ENCODE measurements at regions not wholly inside any gene's neighbourhood (a gene's known extent, or its start where the extent isn't known, plus 50 kb on each side); places are given as distances from the start of the nearest gene placed in this dataset.
A peak's percentile ranks its signal among the peaks of the same experiment; 100 is the strongest.
"Not testable (repeated sequence)": the region's sequence is repeated elsewhere in the genome, so short reads cannot be mapped to it uniquely, and the experiment has no call there.

- no peak for DNase-seq
These were observed 340.8 kb downstream of the NUP35 start for GRCh38 chr2:183465048-183465447.

DNA sequence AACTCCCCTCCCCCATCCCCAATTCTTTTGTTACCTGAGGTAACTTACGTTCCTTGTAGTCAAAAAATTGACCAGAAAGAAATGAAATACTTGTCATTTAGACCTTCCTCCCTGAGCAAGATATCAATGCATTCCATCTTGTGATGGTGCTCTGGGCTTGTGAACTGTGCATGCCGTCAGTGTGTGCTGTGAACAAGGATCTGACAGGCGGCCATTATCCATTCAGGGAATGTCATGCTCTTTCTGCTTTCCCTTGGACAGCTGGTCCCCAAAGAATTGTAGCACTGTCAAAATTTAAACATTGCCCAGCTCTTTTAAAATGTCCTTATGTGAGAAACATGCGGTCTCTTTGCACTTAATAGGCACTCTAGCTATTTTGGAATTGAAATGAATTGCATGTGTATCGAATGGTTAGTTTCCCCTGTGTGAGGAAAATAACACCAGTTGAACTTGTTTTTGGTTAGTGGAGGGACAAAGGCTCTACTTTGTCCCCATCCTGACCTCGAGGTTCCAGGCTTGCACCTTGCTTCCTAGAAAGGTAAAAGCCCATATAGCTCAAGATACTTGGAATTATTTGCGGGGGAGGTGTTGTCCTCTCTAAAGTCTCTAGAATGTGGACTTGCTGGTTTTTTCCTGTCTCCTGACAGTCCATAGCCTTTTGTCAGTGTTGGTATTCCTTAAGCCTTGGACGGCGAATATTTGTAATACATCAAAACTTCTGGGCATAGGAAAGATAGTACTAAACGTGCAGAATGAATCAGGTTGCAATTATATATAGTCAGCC lies 350.9 kb downstream of the NUP35 start:
- DNase-seq, result no peak

GRCh38 chr2:183476490-183476889 lies 352.2 kb downstream of the NUP35 start:
- no peak for DNase-seq

- DNase-seq, result no peak
These were observed 353.1 kb downstream of the NUP35 start for GRCh38 chr2:183477296-183477695.

GRCh38 chr2:183478941-183479595 lies 354.8 kb downstream of the NUP35 start:
- DNase-seq, result not testable (repeated sequence)

DNA sequence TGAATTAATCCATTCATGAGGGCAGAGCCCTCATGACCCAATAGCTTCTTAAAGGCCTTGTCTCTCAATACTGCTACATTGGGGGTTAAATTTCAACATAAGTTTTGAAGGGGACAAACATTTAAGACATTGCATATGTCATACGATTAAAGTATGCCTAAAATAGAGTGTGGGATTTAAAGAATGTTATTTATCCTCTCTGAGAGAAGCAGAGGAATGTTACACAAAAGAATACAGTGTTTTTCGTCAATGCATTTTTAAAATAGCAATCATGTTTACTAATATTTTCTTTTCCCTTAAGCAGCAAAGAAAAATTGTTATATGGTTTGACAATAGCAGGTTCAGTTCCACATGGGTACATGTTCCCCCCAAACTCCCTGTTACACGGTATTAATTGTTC lies 363.1 kb downstream of the NUP35 start:
- DNase-seq, result no peak

- DNase-seq, result no peak
These were observed 364.2 kb downstream of the NUP35 start for GRCh38 chr2:183488421-183488820.

GRCh38 chr2:183490489-183490888 lies 366.2 kb downstream of the NUP35 start:
- no peak for DNase-seq

GRCh38 chr2:183490914-183491313 lies 366.7 kb downstream of the NUP35 start:
- peak; percentile 18 for DNase-seq

- DNase-seq, result no peak
These were observed 368.8 kb downstream of the NUP35 start for GRCh38 chr2:183493040-183493439.

DNA sequence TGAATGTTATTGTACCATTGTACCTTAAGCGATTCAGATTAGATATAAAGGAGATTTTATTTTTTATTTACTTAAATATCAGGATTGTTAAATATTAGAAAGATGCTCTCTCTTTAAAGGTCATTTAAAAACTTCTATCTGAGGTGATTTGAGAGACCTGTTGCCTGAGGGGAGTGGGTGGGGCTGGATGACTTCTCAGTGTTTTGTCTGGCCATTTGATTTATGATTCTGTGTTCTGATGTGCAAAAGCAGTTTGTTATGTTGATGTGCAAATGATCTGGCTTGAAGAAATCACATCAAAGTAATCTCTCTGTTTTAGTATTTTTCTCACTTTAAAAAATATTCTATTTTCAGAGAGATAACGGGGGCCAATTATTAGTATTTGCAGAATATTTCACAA lies 370.8 kb downstream of the NUP35 start:
- DNase-seq, result no peak

- no peak for DNase-seq
These were observed 371.5 kb downstream of the NUP35 start for GRCh38 chr2:183495589-183496267.

DNA sequence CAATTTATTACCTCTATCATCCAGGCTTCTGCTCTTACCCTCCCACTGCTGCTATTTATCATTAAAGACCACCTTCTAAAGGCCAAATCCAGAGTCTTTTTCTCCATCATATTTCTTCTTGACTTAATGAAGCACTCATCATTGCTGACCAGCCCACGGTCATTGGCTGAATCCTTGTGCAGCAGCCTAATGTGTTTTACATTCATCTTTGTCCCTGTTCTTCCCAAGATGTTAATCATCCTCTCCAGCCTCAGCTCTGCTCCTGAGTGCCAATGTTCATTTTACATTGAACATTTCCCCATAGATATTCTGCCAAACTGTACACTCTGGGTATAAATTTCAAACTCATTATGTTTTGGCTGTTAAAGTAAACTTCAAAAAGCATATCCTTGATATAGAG lies 373.6 kb downstream of the NUP35 start:
- DNase-seq, result no peak

GRCh38 chr2:183505911-183506310 lies 381.7 kb downstream of the NUP35 start:
- DNase-seq, result no peak

DNA sequence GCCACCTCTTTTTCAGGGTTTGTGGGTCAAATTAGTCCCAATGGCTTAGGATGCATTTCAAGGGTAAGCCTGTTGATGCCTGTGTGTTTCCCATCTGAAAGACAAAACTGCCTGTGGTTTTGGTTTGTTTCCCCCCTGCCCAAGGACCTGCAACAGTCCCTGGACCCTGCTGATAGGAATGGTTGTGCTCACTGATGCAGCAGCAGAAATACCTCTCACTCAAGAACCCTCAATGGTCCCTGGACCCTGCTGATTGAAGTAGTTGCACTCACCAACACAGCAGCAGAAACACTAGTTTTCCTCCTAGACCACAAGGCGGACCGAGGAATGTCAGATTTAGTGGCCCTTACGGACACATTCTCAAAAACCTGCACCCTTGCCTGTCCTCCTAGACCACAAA lies 386.9 kb downstream of the NUP35 start:
- no peak for DNase-seq

DNA sequence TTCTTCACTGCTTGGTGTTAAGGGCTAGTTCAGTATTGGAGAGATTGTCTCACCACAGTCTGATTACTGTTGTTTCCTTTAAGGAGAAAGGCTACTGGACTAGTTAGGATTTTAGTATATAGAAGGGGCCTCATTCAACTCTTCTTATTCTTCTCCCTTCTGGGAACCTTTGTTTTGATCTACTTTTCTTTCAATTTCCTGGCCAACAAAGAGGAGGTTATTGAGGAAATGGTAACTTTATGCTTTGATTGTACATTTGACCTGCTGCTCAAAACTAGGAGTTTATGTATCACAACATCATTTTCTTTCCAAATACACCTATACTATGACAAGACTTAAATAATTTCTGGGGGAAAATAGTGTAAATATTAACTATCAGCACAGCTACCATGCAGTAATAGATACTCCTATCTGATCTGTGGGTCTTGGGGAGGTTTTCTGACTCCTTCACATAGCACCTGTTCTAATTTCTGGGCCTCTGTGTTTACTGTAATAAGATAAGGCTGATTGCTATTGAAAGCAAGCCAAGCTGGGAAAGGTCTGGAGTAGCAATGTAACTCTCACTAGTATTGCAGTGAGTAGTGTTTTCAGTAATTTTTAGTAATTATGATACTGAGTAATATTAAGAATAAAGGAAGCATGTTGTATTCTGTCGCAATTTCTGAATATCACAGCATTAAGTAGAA lies 395.3 kb downstream of the NUP35 start:
- DNase-seq, result peak; percentile 2

DNA sequence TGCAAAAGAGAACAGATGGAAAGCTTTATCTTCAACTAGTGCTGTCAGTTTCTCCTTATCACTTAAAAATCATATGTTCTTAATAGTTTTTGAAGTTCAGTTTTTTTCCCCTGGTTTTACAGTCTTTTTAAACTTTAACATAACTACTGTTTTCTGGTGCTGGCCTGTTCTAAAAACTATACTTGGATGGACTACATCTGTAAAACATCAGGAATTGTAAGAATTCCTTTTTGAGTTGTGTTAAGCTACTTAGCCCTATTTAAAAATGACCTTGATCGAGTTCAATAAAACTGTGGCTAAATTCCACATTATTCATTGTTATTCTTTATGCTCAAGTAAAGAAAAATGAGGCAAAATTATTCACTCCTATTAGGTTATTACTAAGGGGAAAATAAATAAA lies 397.7 kb downstream of the NUP35 start:
- DNase-seq, result no peak

GRCh38 chr2:183522489-183523266 lies 398.4 kb downstream of the NUP35 start:
- DNase-seq, result no peak

DNA sequence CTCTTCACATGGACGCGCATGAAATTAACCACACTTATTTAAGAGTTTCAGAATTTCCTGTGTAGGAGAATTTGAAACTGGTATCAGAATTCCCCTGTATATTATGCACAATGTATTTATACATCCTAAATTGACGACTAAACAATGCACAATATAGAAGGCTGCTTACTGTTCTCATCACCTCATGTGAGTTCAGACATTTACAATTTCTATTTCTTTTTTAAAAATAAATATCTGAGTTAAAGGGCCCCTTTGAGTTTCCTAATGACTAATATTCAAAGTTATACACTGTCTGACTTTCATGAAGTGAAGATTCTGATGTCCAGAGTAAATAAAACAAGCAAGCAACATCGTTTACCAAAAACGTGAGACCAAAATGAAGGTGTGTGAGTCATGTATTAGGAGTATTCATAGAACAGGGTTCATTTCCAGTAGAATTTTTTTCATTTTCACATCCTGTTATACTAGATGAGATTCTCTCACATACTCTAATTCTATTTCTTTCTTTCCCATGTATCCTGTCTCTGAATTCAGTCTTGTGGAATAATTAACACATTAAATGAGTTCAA lies 406.2 kb downstream of the NUP35 start:
- no peak for DNase-seq

DNA sequence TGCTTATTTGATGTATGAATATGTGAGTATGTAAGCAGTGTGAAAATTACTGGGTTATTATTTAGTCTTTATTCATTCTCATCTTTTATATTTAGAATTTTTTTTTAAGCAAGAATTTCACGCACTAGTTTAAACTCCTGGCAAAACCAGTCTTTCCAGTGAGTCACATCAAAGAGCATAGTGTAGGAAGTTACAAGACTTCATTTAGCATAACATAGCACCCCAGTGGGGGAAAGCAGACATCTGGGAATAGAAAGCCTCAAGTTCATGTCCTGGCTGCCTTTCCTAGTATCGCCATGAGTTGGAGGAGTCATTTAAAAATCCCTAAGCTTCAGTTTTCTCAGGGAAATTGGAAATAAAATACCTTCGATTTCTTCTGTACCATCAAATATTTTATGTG lies 408.3 kb downstream of the NUP35 start:
- DNase-seq, result no peak

DNA sequence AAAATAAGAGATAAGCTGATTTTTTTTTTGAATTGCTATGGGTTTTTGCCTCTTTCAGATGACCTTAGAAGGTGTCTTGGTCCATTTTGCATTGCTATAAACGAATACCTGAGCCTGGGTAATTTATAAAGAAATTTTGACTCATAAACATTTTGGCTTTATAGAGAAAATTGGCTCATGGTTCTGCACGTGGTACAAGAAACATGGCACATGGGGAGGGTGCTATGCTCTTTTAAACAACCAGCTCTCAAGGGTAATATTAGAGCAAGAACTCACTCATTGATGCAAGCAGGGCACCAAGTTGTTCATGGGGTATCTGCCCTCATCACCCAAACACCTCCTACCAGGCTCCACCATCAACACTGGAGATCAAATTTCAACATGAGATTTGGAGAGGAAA lies 408.8 kb downstream of the NUP35 start:
- DNase-seq, result no peak

DNA sequence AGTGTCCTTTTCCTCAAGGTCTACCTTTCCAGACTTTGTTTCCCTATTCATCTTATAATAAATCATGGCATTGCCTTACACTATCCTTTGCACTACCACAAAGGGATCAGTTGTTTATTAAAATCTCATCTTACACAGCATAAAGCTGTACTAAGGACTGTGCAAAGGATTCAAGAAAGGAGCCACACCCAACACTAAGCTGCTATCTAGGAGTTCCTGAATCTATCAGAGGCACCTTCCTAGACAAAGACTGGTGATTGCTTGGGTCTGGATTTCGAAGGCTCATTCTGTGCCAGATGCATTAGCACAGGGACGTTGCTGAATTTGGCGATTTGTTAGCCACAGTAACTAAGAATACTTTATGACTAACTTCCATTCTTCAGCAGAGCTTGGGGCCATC lies 412.0 kb downstream of the NUP35 start:
- DNase-seq, result no peak
